Sigmoid colon (tissue), 6 donors: ENCODE measurements at regions not wholly inside any gene's neighbourhood (a gene's known extent, or its start where the extent isn't known, plus 50 kb on each side); places are given as distances from the start of the nearest gene placed in this dataset.

Source experiments
- DNase-seq: peaks from one replicate; pipeline ENCODE4 v3.0.0-alpha.2; 2019
- H3K27ac ChIP-seq, 4 donors: fragments of 200-600 bp; sonication (generic); one replicate each; pipeline ENCODE4 v1.5.1; 2016 to 2019; ENCODE audit warnings: mild to moderate bottlenecking in 1 of 4
- H3K27me3 ChIP-seq, 3 donors: fragments of 200-600 bp; sonication (generic); one replicate each; pipeline ENCODE4 v1.5.1; 2019; ENCODE audit warnings: mild to moderate bottlenecking in 1 of 3
- H3K36me3 ChIP-seq, 4 donors: fragments of 200-600 bp; sonication (generic); one replicate each; pipeline ENCODE4 v1.5.1; 2016 to 2019
- H3K4me1 ChIP-seq, 4 donors: fragments of 200-600 bp; sonication (generic); one replicate each; pipeline ENCODE4 v1.5.1; 2017 to 2019
- H3K4me3 ChIP-seq, 4 donors: fragments of 200-600 bp; sonication (generic); one replicate each; pipeline ENCODE4 v1.5.1; 2017 to 2019; ENCODE audit warnings: mild to moderate bottlenecking in 2 of 4, moderate library complexity in 1 of 4
- H3K9me3 ChIP-seq, 4 donors: fragments of 200-600 bp in 3 of 4; sonication (generic) in 3 of 4; one replicate each; pipeline versions ENCODE4 v1.5.1 to v1.6.1; 2013 to 2019
- CTCF ChIP-seq, 4 experiments: fragments of 450-650 bp in 3 of 4; fragments of 200-600 bp in 1 of 4; IDR thresholded peaks; one replicate each; pipeline ENCODE4 v1.5.1; 2016 to 2019; ENCODE audit warnings: antibody characterized with exemption in 4 of 4, mild to moderate bottlenecking in 3 of 4, moderate library complexity in 2 of 4
- EP300 ChIP-seq, 4 donors: sonication (generic); formaldehyde crosslinking; IDR thresholded peaks; one replicate each; pipeline ENCODE4 v1.6.1; 2017; ENCODE audit warnings: antibody characterized with exemption in 4 of 4
- POLR2A ChIP-seq, 2 donors: fragments of 450-650 bp; IDR thresholded peaks; one replicate each; pipeline ENCODE4 v1.6.1; 2016; ENCODE audit warnings: antibody characterized with exemption in 2 of 2, mild to moderate bottlenecking in 2 of 2, moderate library complexity in 2 of 2
- POLR2AphosphoS5 ChIP-seq, 4 donors: sonication (generic); formaldehyde crosslinking; IDR thresholded peaks; one replicate each; pipeline ENCODE4 v1.6.1; 2017; ENCODE audit warnings: antibody characterized with exemption in 4 of 4
- WGBS, 2 donors: extraction: QIAGEN DNeasy Blood & Tissue Kit; methylation state at CpG; one replicate each; pipeline ENCODE4 v1.1.7; 2013; 5-methylcytosine and 5-hydroxymethylcytosine counted together
- intact Hi-C: fragments of 100-400 bp; cut with DNase I; formaldehyde crosslinking; loops from one replicate; pipeline ENCODE4 v1.15.1; 2023
- donor health status: healthy with polysubstance abuse.
- donor health status: healthy.

GRCh38 chr4:55010550-55010949 is 114.8 kb downstream of the KDR start:
- no peak overlapping the region for H3K27ac ChIP-seq
- no peaks in the 10 kb centered on the region for H3K9me3 ChIP-seq
- TF ChIP-seq POLR2A (IDR thresholded peaks at IDR 0.05): no peak
- no peak for TF ChIP-seq CTCF (IDR thresholded peaks at IDR 0.05)
- TF ChIP-seq POLR2AphosphoS5 (IDR thresholded peaks at IDR 0.05): no peak
- no peak for TF ChIP-seq EP300 (IDR thresholded peaks at IDR 0.05)
- H3K4me1 ChIP-seq: no peaks in the 10 kb centered on the region
- no peak overlapping the region for H3K4me3 ChIP-seq
- intact Hi-C loops: no loop called here
- DNase-seq: no peak
- H3K36me3 ChIP-seq: no peaks in the 10 kb centered on the region
- no peaks in the 10 kb centered on the region for H3K27me3 ChIP-seq

GRCh38 chr4:55008166-55009056 is 117.0 kb downstream of the KDR start:
- Histone ChIP-seq H3K27me3 (no peaks in the 10 kb centered on the region), H3K36me3 (no peaks in the 10 kb centered on the region), H3K4me3 (no peak overlapping the region), H3K27ac (no peak overlapping the region), H3K4me1 (no peaks in the 10 kb centered on the region), H3K9me3 (no peaks in the 10 kb centered on the region)
- 78 to 84% methylated on average over 20 of the region's 20 CpGs for WGBS, 2 donors
- intact Hi-C loops: no loop called here
- DNase-seq: no peak
- TF ChIP-seq POLR2AphosphoS5 (IDR thresholded peaks at IDR 0.05): no peak
- TF ChIP-seq CTCF (IDR thresholded peaks at IDR 0.05): no peak
- TF ChIP-seq POLR2A (IDR thresholded peaks at IDR 0.05): no peak
- TF ChIP-seq EP300 (IDR thresholded peaks at IDR 0.05): no peak

GRCh38 chr4:55005910-55006309 is 119.5 kb downstream of the KDR start:
- 87 to 92% methylated on average over 2 of the region's 2 CpGs for whole genome bisulfite sequencing, 2 donors
- intact Hi-C loops: no loop called here
- H3K27ac ChIP-seq: no peak overlapping the region

GRCh38 chr4:55004831-55005230 is 120.6 kb downstream of the KDR start:
- H3K36me3 ChIP-seq: no peaks in the 10 kb centered on the region
- no peak for TF ChIP-seq POLR2A (IDR thresholded peaks at IDR 0.05)
- no peak for TF ChIP-seq EP300 (IDR thresholded peaks at IDR 0.05)
- no peak for TF ChIP-seq POLR2AphosphoS5 (IDR thresholded peaks at IDR 0.05)
- H3K27ac ChIP-seq: no peak overlapping the region
- no peaks in the 10 kb centered on the region for H3K4me1 ChIP-seq
- no peaks in the 10 kb centered on the region for H3K9me3 ChIP-seq
- H3K4me3 ChIP-seq: no peak overlapping the region
- 49 to 61% methylated on average over 1 of the region's 1 CpG for WGBS, 2 donors
- H3K27me3 ChIP-seq: no peaks in the 10 kb centered on the region
- intact Hi-C loops: no loop called here
- DNase-seq: no peak

More at GRCh38 chr4:55005910-55006309, 119.5 kb downstream of the KDR start:
- Histone ChIP-seq H3K9me3 (no peaks in the 10 kb centered on the region), H3K36me3 (no peaks in the 10 kb centered on the region), H3K4me3 (no peak overlapping the region), H3K4me1 (no peaks in the 10 kb centered on the region), H3K27me3 (no peaks in the 10 kb centered on the region)
- DNase-seq: no peak
- no peak for TF ChIP-seq CTCF (IDR thresholded peaks at IDR 0.05)
- no peak for TF ChIP-seq POLR2AphosphoS5 (IDR thresholded peaks at IDR 0.05)
- TF ChIP-seq EP300 (IDR thresholded peaks at IDR 0.05): no peak
- no peak for TF ChIP-seq POLR2A (IDR thresholded peaks at IDR 0.05)

- Histone ChIP-seq H3K4me3 (no peak overlapping the region), H3K27me3 (no peaks in the 10 kb centered on the region), H3K4me1 (no peaks in the 10 kb centered on the region), H3K9me3 (no peaks in the 10 kb centered on the region), H3K27ac (no peak overlapping the region), H3K36me3 (no peaks in the 10 kb centered on the region)
- no peak for TF ChIP-seq CTCF (IDR thresholded peaks at IDR 0.05)
- TF ChIP-seq POLR2AphosphoS5 (IDR thresholded peaks at IDR 0.05): no peak
- no peak for DNase-seq
- WGBS, 2 donors: 53 to 80% methylated on average over 1 of the region's 1 CpG
- intact Hi-C loops: no loop called here
These were observed 123.0 kb downstream of the KDR start for GRCh38 chr4:55002431-55002830.
